A673 (cell line): ENCODE measurements at regions not wholly inside any gene's neighbourhood (a gene's known extent, or its start where the extent isn't known, plus 50 kb on each side); places are given as distances from the start of the nearest gene placed in this dataset.

Source experiments
- BruUV-seq: library from RNA; stranded (reverse); fragments of 400-500 nt; replicated peaks from 2 replicates; lab custom pipeline; 2021; lab: Mats Ljungman, UMichigan
- CTCF ChIA-PET: fragments of 300-600 bp; sonication (Branson Sonifier 250); formaldehyde crosslinking; loops from one replicate; lab custom pipeline; 2022; ENCODE audit warnings: antibody characterized with exemption; lab: Charles Lee
- POLR2A ChIA-PET: fragments of 300-600 bp; sonication (Branson Sonifier 250); formaldehyde crosslinking; loops from one replicate; lab custom pipeline; 2022; ENCODE audit warnings: antibody characterized with exemption; ENCODE audit not compliant: low non-redundant PET; lab: Charles Lee
- DNase-seq: peaks from one replicate; pipeline ENCODE4 v3.0.0-alpha.2; 2015; ENCODE audit warnings: low spot score
- H3K27ac ChIP-seq: fragments of 200-600 bp; sonication (generic); 2 replicates; pipeline ENCODE4 v1.5.1; 2016; ENCODE audit warnings: mixed run types, low read depth, mild to moderate bottlenecking, mixed read lengths, antibody characterized with exemption, low read length; ENCODE audit not compliant: poor library complexity, severe bottlenecking
- H3K27me3 ChIP-seq: fragments of 200-600 bp; sonication (generic); replicated peaks from 2 replicates; pipeline ENCODE4 v1.6.1; 2017; ENCODE audit warnings: mixed run types, low read depth, mild to moderate bottlenecking, mixed read lengths, antibody characterized with exemption, low read length; ENCODE audit not compliant: insufficient read depth, poor library complexity
- H3K36me3 ChIP-seq: fragments of 200-600 bp; sonication (generic); 2 replicates; pipeline ENCODE4 v1.6.1; 2016; ENCODE audit warnings: mixed run types, mild to moderate bottlenecking, mixed read lengths, antibody characterized with exemption, low read length; ENCODE audit not compliant: insufficient read depth, poor library complexity, severe bottlenecking
- H3K4me1 ChIP-seq: fragments of 200-600 bp; sonication (generic); 2 replicates; pipeline ENCODE4 v1.6.1; 2017; ENCODE audit warnings: mixed run types, mild to moderate bottlenecking, mixed read lengths, antibody characterized with exemption, low read length; ENCODE audit not compliant: insufficient read depth, poor library complexity, severe bottlenecking
- H3K4me3 ChIP-seq: fragments of 200-600 bp; sonication (generic); 2 replicates; pipeline ENCODE4 v1.5.1; 2016; ENCODE audit warnings: low read depth, mixed run types, mild to moderate bottlenecking, mixed read lengths, low read length; ENCODE audit not compliant: poor library complexity, severe bottlenecking
- H3K9me3 ChIP-seq: fragments of 200-600 bp; sonication (generic); 2 replicates; pipeline ENCODE4 v1.6.1; 2016; ENCODE audit warnings: mixed run types, low read depth, mild to moderate bottlenecking, mixed read lengths, antibody characterized with exemption, low read length; ENCODE audit not compliant: poor library complexity, severe bottlenecking
- EZH2 ChIP-seq: fragments of 200-600 bp; sonication (generic); IDR thresholded peaks from 2 replicates; pipeline ENCODE4 v1.6.1; 2017; ENCODE audit warnings: borderline replicate concordance, low read depth, mild to moderate bottlenecking, mixed read lengths, antibody characterized with exemption, low read length; ENCODE audit not compliant: poor library complexity, severe bottlenecking
- intact Hi-C: fragments of 100-400 bp; cut with micrococcal nuclease; formaldehyde crosslinking; loops from one replicate; pipeline ENCODE4 v1.10.0; 2022; ENCODE audit not compliant: unreplicated experiment
- TF ChIP-seq, protein P1 (sequence below): fragments of 300-800, 200-600 bp; sonication (generic); conservative IDR thresholded peaks from 2 replicates; pipeline ENCODE4 v1.5.1; 2017; ENCODE audit warnings: low read depth, mild to moderate bottlenecking, antibody characterized with exemption, low read length, moderate library complexity, mixed read lengths

DNA sequence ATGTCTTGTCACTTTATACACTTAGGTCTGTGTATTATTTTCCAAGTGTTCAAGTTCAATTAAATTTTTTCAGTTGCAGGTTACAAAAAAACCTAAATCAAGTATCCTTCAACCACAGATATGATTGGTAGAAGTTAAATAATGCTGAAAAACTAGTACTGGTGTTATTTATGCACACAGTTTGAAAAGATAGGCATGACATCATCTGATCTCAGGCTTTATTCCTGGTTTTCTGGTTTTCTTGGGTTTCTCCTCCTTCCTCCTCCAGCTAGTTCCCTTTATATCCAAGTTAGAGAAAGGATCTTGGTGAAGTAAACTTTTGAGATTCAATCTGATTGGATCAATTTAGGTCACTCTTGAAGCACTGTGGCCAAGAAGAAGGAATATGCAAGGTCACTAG is 1201.1 kb upstream of the B3GALT2 start:
- Histone ChIP-seq H3K9me3 (no peaks in the 10 kb centered on the region), H3K4me3 (no peak overlapping the region), H3K36me3 (no peaks in the 10 kb centered on the region), H3K27ac (no peak overlapping the region), H3K4me1 (no peaks in the 10 kb centered on the region), H3K27me3 (no peaks in the 10 kb centered on the region)
- no TSS peak for BruUV-seq
- TF ChIP-seq EZH2: no peak
- DNase-seq: no peak
- intact Hi-C loops: no loop called here
- POLR2A ChIA-PET: no interaction called here
- CTCF ChIA-PET: no interaction called here

DNA sequence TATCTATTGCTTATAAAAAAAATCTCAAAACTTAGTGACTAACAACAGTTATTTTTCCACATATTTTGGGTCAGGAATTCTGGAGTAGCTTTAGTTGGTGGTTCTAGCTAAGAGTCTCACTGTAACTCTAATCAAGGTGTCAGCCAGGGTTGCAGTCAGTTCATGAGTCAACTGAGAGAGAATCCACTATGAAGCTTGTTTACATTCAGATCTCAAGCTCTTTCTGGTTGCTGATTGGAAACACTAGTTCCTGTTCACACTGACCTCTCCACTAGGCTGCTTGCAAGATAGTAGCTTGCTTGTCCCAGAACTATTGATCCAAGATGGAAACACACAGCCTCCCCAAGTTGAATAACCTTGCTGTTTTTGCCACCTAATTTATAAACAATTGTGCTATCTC is 1192.1 kb upstream of the B3GALT2 start:
- BruUV-seq: no TSS peak
- no peaks in the 10 kb centered on the region for H3K36me3 ChIP-seq
- intact Hi-C loops: no loop called here
- H3K4me3 ChIP-seq: no peak overlapping the region
- no peak for TF ChIP-seq EZH2
- TF ChIP-seq, protein P1, sequence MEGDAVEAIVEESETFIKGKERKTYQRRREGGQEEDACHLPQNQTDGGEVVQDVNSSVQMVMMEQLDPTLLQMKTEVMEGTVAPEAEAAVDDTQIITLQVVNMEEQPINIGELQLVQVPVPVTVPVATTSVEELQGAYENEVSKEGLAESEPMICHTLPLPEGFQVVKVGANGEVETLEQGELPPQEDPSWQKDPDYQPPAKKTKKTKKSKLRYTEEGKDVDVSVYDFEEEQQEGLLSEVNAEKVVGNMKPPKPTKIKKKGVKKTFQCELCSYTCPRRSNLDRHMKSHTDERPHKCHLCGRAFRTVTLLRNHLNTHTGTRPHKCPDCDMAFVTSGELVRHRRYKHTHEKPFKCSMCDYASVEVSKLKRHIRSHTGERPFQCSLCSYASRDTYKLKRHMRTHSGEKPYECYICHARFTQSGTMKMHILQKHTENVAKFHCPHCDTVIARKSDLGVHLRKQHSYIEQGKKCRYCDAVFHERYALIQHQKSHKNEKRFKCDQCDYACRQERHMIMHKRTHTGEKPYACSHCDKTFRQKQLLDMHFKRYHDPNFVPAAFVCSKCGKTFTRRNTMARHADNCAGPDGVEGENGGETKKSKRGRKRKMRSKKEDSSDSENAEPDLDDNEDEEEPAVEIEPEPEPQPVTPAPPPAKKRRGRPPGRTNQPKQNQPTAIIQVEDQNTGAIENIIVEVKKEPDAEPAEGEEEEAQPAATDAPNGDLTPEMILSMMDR: no peak
- H3K9me3 ChIP-seq: no peaks in the 10 kb centered on the region
- no peaks in the 10 kb centered on the region for H3K27me3 ChIP-seq
- ChIA-PET CTCF (no interaction called here), POLR2A (no interaction called here)
- DNase-seq: no peak
- H3K4me1 ChIP-seq: no peaks in the 10 kb centered on the region
- H3K27ac ChIP-seq: no peak overlapping the region

DNA sequence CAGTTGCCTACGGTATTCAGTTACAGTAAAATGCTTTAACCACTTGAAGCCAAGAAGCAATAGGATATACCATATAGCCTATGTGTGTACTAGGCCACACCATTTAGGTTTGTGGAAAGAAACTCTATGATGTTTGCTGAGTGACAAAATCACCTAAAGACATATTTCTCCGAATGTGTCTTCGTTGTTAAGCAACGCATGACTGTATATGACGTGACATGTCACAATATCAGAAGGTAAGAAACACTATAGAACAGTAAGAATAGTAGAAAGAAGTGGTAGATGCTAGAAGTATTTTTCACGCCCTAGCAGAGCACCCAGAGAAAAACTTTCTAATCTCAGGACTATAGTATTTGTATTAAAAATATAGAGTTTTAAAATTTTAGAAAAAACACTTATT is 1188.2 kb upstream of the B3GALT2 start:
- TF ChIP-seq, protein P1: no peak
- no peak for TF ChIP-seq EZH2
- no TSS peak for BruUV-seq

DNA sequence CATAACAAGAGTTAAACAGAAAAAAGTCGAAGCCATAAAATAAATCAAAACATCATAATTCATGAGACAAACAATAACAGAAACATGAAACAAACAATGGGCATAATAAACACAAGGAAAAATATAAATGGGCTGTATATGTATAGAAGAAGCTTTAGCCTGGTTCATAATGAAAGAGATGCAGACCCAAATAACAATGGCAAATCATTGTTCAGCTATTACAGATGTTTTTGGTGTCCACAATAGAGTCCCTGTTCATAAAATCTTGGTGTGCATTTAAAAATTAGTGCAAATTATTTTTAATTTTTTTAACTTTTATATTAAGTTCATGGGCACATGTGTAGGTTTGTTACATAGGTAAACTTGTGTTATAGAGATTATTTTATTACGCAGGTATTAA is 1185.9 kb upstream of the B3GALT2 start:
- CTCF ChIA-PET: no interaction called here

More for the DNA sequence above, 1188.2 kb upstream of the B3GALT2 start:
- Histone ChIP-seq H3K27ac (no peak overlapping the region), H3K36me3 (no peaks in the 10 kb centered on the region), H3K4me1 (no peaks in the 10 kb centered on the region), H3K9me3 (no peaks in the 10 kb centered on the region), H3K27me3 (no peaks in the 10 kb centered on the region), H3K4me3 (no peak overlapping the region)
- ChIA-PET CTCF (no interaction called here), POLR2A (no interaction called here)
- no peak for DNase-seq
- intact Hi-C loops: no loop called here

More for the DNA sequence above, 1185.9 kb upstream of the B3GALT2 start:
- Histone ChIP-seq H3K27me3 (no peaks in the 10 kb centered on the region), H3K9me3 (no peaks in the 10 kb centered on the region), H3K36me3 (no peaks in the 10 kb centered on the region), H3K4me1 (no peaks in the 10 kb centered on the region), H3K4me3 (no peak overlapping the region), H3K27ac (no peak overlapping the region)
- no TSS peak for BruUV-seq
- intact Hi-C loops: no loop called here
- POLR2A ChIA-PET: no interaction called here
- no peak for DNase-seq
- TF ChIP-seq, protein P1: no peak
- no peak for TF ChIP-seq EZH2
